ENCODE measurements at regions not wholly inside any gene's neighbourhood (a gene's known extent, or its start where the extent isn't known, plus 50 kb on each side); places are given as distances from the start of the nearest gene placed in this dataset.

GRCh38 chr12:66944365-66944764 lies 265.5 kb upstream of the GRIP1 start:
- no peak for DNase-seq (ENCODE audit: extremely low read depth in 1 of 4, low spot score in 3 of 4)
- no peaks in the 10 kb centered on the region for H3K79me2 ChIP-seq (ENCODE audit: control insufficient read depth, insufficient read depth, low read length)
- H3K4me1 ChIP-seq (replicated peaks in 1 of 2; ENCODE audit: control insufficient read depth in 2 of 2, insufficient read depth in 2 of 2, low read length in 2 of 2): no peaks in the 10 kb centered on the region
- TF ChIP-seq ZNF76 (CRISPR knock-in tag; IDR thresholded peaks at IDR 0.05; ENCODE audit: borderline replicate concordance): no peak
- TF ChIP-seq HES1 (IDR thresholded peaks at IDR 0.05; ENCODE audit: low read depth): no peak
- TF ChIP-seq THRA (IDR thresholded peaks at IDR 0.05): no peak
- no peak for TF ChIP-seq ZBTB12 (CRISPR knock-in tag; IDR thresholded peaks at IDR 0.05)
- no peak for TF ChIP-seq KDM1A (IDR thresholded peaks at IDR 0.05)
- no peak for TF ChIP-seq GMEB1 (CRISPR knock-in tag; IDR thresholded peaks at IDR 0.05)
- TF ChIP-seq ATF3 (IDR thresholded peaks at IDR 0.05): no peak
- no peak for TF ChIP-seq ATF3 (CRISPR knock-in tag; conservative IDR thresholded peaks at IDR 0.05)
- no peak for TF ChIP-seq GTF3C2 (IDR thresholded peaks at IDR 0.05; ENCODE audit: borderline replicate concordance, extremely low read depth, insufficient read length)
- TF ChIP-seq ESRRB (CRISPR knock-in tag; IDR thresholded peaks at IDR 0.05; ENCODE audit: borderline replicate concordance): no peak
- TF ChIP-seq DPF2 (IDR thresholded peaks at IDR 0.05): no peak
- TF ChIP-seq RBFOX2 (IDR thresholded peaks at IDR 0.05; ENCODE audit: low read depth, low read length): no peak
- no peak for TF ChIP-seq ZFP91 (CRISPR knock-in tag; IDR thresholded peaks at IDR 0.05)

More at GRCh38 chr12:66944365-66944764, 265.5 kb upstream of the GRIP1 start:
- no peaks in the 10 kb centered on the region for H3K36me3 ChIP-seq (ENCODE audit: control insufficient read depth, insufficient read depth, low read length)
- FAIRE-seq (no peak), ATAC-seq (no peak)
- POLR2A ChIA-PET: no interaction called here
- no peaks in the 10 kb centered on the region for H3K9me3 ChIP-seq (replicated peaks; ENCODE audit: control insufficient read depth, insufficient read depth, low read depth, low read length)
- no peaks in the 10 kb centered on the region for H3K27me3 ChIP-seq (ENCODE audit: control insufficient read depth in 2 of 2, insufficient read depth in 2 of 2, low read length in 2 of 2)
- no peak overlapping the region for H3K4me2 ChIP-seq (ENCODE audit: insufficient read depth, low read length)
- H3K27ac ChIP-seq (ENCODE audit: extremely low read depth, low read depth, low read length): no peak overlapping the region
- intact Hi-C loops (cut with micrococcal nuclease): no loop called here
- CTCF ChIA-PET (ENCODE audit: low intra/inter-chr PET ratio): no interaction called here
- no peaks in the 10 kb centered on the region for H4K20me1 ChIP-seq (replicated peaks; ENCODE audit: control insufficient read depth, insufficient read depth, low read length)
- WGBS (ENCODE audit: insufficient coverage, low coverage, missing lambda C conversion rate): 0% methylated on average over 2 of the region's 2 CpGs
- H3K9ac ChIP-seq (ENCODE audit: insufficient read depth in 1 of 2, low read depth in 2 of 2, low read length in 2 of 2): no peak overlapping the region
- in situ Hi-C loops (cut with MboI): no loop called here
- H3K4me3 ChIP-seq: no peak overlapping the region
- no peak overlapping the region for H2AFZ ChIP-seq (ENCODE audit: low read depth, low read length)
- no peaks in the 10 kb centered on the region for H3K9me1 ChIP-seq (ENCODE audit: control insufficient read depth, insufficient read depth, low read length)
- no TSS peak for BruUV-seq (replicated peaks)

Measured in K562 (cell line).